ENCODE measurements at regions not wholly inside any gene's neighbourhood (a gene's known extent, or its start where the extent isn't known, plus 50 kb on each side); places are given as distances from the start of the nearest gene placed in this dataset.
A peak's percentile ranks its signal among the peaks of the same experiment; 100 is the strongest.

- no peak for DNase-seq
Observed at GRCh38 chr15:98280284-98280975, 319.9 kb downstream of the ARRDC4 start.

GRCh38 chr15:98281130-98281529, 320.6 kb downstream of the ARRDC4 start:
- DNase-seq: no peak

GRCh38 chr15:98282656-98283332, 322.3 kb downstream of the ARRDC4 start:
- no peak for DNase-seq

GRCh38 chr15:98286200-98286599, 325.7 kb downstream of the ARRDC4 start:
- no peak for DNase-seq

GRCh38 chr15:98286831-98287230, 326.3 kb downstream of the ARRDC4 start:
- no peak for DNase-seq

GRCh38 chr15:98288091-98288590, 327.6 kb downstream of the ARRDC4 start:
- no peak for DNase-seq

- DNase-seq: no peak
Observed at GRCh38 chr15:98289747-98290146, 329.2 kb downstream of the ARRDC4 start.

GRCh38 chr15:98292442-98293240, 332.1 kb downstream of the ARRDC4 start:
- peak; percentile 50 for DNase-seq

GRCh38 chr15:98294126-98294525, 333.6 kb downstream of the ARRDC4 start:
- no peak for DNase-seq

GRCh38 chr15:98295101-98295759, 334.7 kb downstream of the ARRDC4 start:
- peak; percentile 57 for DNase-seq

- no peak for DNase-seq
Observed at GRCh38 chr15:98296653-98297052, 336.1 kb downstream of the ARRDC4 start.

- DNase-seq: no peak
Observed at GRCh38 chr15:98304371-98304770, 343.9 kb downstream of the ARRDC4 start.

GRCh38 chr15:98308117-98308516, 340.2 kb upstream of the IGF1R start:
- no peak for DNase-seq

GRCh38 chr15:98311566-98312188, 336.7 kb upstream of the IGF1R start:
- DNase-seq: peak; percentile 89

GRCh38 chr15:98312913-98313312, 335.4 kb upstream of the IGF1R start:
- DNase-seq: no peak

GRCh38 chr15:98315971-98316370, 332.4 kb upstream of the IGF1R start:
- no peak for DNase-seq

- DNase-seq: no peak
Observed at GRCh38 chr15:98321896-98322295, 326.4 kb upstream of the IGF1R start.

- no peak for DNase-seq
Observed at GRCh38 chr15:98322581-98322980, 325.8 kb upstream of the IGF1R start.

GRCh38 chr15:98324341-98324970, 323.9 kb upstream of the IGF1R start:
- DNase-seq: no peak

GRCh38 chr15:98326804-98327203, 321.5 kb upstream of the IGF1R start:
- no peak for DNase-seq

- DNase-seq: no peak
Observed at GRCh38 chr15:98330258-98330657, 318.1 kb upstream of the IGF1R start.
